Activated T-cell treated with anti-CD3 and anti-CD28 coated beads, Interleukin-2, amount 50 U/mL, for 4 hours (primary cell): ENCODE measurements at regions not wholly inside any gene's neighbourhood (a gene's known extent, or its start where the extent isn't known, plus 50 kb on each side); places are given as distances from the start of the nearest gene placed in this dataset.

Experiments
- ATAC-seq, 2 donors: fragments of 200-7000 bp; cut with Tn5 transposase; one replicate each; pipeline ENCODE4 v1.10.0; 2021
- DNase-seq: peaks from one replicate; pipeline ENCODE4 v3.0.0-alpha.2; 2020
- H3K27me3 Mint-ChIP-seq: one replicate; pipeline ENCODE4 v1.8.0; 2021; ENCODE audit warnings: low read depth, mixed read lengths
- H3K36me3 Mint-ChIP-seq: one replicate; pipeline ENCODE4 v1.8.0; 2022; ENCODE audit warnings: mixed read lengths; ENCODE audit not compliant: insufficient read depth
- H3K4me1 Mint-ChIP-seq: one replicate; pipeline ENCODE4 v1.8.0; 2021; ENCODE audit warnings: low read depth, mixed read lengths
- H3K4me3 Mint-ChIP-seq: one replicate; pipeline ENCODE4 v1.8.0; 2021; ENCODE audit warnings: mild to moderate bottlenecking, moderate library complexity, mixed read lengths
- H3K9me3 Mint-ChIP-seq: one replicate; pipeline ENCODE4 v1.8.0; 2021; ENCODE audit warnings: mixed read lengths

DNA sequence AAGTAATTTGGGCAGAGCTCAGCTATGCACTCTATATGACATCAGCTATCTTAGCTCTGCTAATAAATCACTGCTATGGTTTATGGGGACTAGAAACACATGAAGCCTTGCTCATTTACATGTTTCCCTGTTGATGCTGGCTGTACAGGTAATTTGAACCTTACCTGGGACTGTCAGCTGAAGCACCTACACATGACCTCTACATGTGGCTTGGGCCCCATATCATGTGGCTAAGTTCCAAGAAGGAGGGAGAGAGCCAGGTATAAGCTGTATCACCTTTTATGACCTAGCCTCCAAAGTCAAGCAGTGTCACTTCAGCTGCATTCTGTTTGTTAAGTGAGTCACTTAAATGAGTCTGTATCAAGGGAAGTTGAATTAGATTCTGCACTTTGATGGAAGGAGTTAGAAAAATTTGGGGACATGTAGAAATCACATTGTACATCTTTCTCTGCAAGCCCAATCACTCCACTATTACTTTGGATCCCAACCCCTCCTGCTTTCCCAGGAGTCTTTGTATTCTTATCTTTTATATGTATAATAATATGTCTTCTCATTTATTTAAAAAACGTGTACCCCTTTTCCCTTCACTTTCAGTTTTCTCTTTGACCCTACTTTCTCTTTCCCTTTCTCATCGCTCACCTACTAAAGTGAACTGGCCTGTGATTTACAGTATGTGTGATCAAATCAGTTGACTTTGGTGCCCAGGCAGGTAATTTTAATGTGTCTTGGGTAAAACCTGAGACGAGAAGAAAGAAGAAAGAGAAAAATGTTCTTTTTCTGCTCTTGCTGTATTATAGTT, 53.4 kb upstream of the PRKACB start:
- Mint-ChIP-seq H3K9me3 (no peaks in the 10 kb centered on the region), H3K27me3 (no peaks in the 10 kb centered on the region), H3K36me3 (no peaks in the 10 kb centered on the region), H3K4me1 (peaks cover 28% of the 10 kb centered on the region), H3K4me3 (peak overlapping the region; percentile 72)
- no peak for DNase-seq
- peak; percentile 54 to 67 for ATAC-seq

DNA sequence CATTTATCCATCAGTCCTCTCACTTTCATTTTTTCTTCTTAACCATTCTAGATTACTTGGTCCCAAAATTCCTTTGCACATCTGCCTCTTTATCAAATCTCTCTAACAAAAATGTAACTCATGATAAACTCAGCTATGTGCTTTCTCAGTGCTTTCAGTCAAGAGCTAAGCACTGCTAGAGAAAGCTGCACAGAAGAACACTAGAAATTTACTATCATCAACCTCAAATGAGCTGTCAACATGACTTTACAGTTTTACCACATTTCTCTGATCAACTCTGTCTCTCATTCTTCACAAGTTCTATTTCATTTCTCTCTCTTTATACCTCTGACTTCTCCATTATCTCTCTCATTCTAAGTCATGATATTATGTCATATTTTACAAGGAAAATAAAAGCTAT, 54.2 kb upstream of the PRKACB start:
- ATAC-seq: peak; percentile 38 to 63
- DNase-seq: no peak

DNA sequence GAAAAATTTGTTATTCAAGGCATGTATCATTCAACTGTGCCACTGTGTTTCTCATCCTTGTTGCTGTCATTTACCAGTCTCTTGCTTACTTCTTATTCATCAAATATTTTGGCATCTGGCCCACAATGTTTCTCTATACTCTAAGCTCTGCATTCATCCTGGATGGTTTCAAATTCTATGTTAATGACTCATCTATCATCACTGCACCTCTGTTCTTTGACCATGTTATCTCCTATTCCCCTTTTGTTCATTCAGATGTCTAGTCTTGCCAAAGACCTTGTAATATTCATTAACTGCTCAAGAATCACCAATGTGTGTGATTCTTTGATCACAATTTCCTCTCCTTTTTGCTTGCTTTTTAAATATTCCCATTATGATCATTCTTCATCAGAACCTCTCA, 54.6 kb upstream of the PRKACB start:
- DNase-seq (no peak), ATAC-seq (peak; percentile 64 to 82)
- peaks cover 28% of the 10 kb centered on the region for H3K4me1 Mint-ChIP-seq
- no peaks in the 10 kb centered on the region for H3K9me3 Mint-ChIP-seq
- H3K36me3 Mint-ChIP-seq: no peaks in the 10 kb centered on the region
- H3K4me3 Mint-ChIP-seq: no peak overlapping the region
- H3K27me3 Mint-ChIP-seq: peaks cover under 1% of the 10 kb centered on the region

More for the DNA sequence above, 54.2 kb upstream of the PRKACB start:
- H3K27me3 Mint-ChIP-seq: no peaks in the 10 kb centered on the region
- H3K9me3 Mint-ChIP-seq: no peaks in the 10 kb centered on the region
- no peak overlapping the region for H3K4me3 Mint-ChIP-seq
- no peaks in the 10 kb centered on the region for H3K36me3 Mint-ChIP-seq
- H3K4me1 Mint-ChIP-seq: peaks cover 28% of the 10 kb centered on the region

- H3K4me3 Mint-ChIP-seq: no peak overlapping the region
- H3K36me3 Mint-ChIP-seq: no peaks in the 10 kb centered on the region
- no peaks in the 10 kb centered on the region for H3K9me3 Mint-ChIP-seq
- peaks cover 25% of the 10 kb centered on the region for H3K4me1 Mint-ChIP-seq
- H3K27me3 Mint-ChIP-seq: peaks cover 5% of the 10 kb centered on the region
- ATAC-seq: no peak
- DNase-seq: no peak
Observed at GRCh38 chr1:84086616-84087015, 57.5 kb upstream of the PRKACB start.

- H3K9me3 Mint-ChIP-seq: no peaks in the 10 kb centered on the region
Observed at GRCh38 chr1:84086189-84086588, 57.9 kb upstream of the PRKACB start.

DNA sequence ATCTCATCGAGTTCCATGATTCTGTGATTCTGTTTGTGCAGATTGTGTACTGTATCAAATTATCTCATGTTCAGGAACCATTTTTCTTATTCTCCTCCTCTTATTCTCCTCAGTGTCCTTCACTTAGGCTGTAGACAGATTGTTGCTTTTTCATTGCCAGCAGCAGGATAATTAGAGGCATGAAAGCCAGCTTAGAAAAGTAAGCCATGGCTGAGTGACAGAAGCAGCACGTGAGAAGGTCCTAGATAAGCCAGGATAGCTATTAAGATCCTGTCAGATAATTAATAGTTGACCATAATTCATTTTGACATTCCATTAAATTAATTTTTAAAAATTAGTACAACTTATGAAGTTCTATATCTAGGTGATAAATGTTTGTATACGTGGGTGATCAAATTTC, 60.8 kb upstream of the PRKACB start:
- Mint-ChIP-seq H3K9me3 (no peaks in the 10 kb centered on the region), H3K36me3 (no peaks in the 10 kb centered on the region), H3K4me3 (no peak overlapping the region)

More at GRCh38 chr1:84086189-84086588, 57.9 kb upstream of the PRKACB start:
- DNase-seq (no peak), ATAC-seq (no peak)
- peaks cover 22% of the 10 kb centered on the region for H3K4me1 Mint-ChIP-seq
- no peaks in the 10 kb centered on the region for H3K36me3 Mint-ChIP-seq
- no peak overlapping the region for H3K4me3 Mint-ChIP-seq
- peaks cover 5% of the 10 kb centered on the region for H3K27me3 Mint-ChIP-seq

GRCh38 chr1:84078842-84079202, 65.2 kb upstream of the PRKACB start:
- peaks cover 7% of the 10 kb centered on the region for H3K4me1 Mint-ChIP-seq
- DNase-seq (no peak), ATAC-seq (no peak)
- H3K36me3 Mint-ChIP-seq: no peaks in the 10 kb centered on the region
- H3K27me3 Mint-ChIP-seq: peaks cover 4% of the 10 kb centered on the region
- H3K4me3 Mint-ChIP-seq: peak overlapping the region; percentile 85
- H3K9me3 Mint-ChIP-seq: no peaks in the 10 kb centered on the region

More for the DNA sequence above, 60.8 kb upstream of the PRKACB start:
- DNase-seq (no peak), ATAC-seq (no peak)
- peaks cover 5% of the 10 kb centered on the region for H3K4me1 Mint-ChIP-seq
- H3K27me3 Mint-ChIP-seq: peaks cover 7% of the 10 kb centered on the region

DNA sequence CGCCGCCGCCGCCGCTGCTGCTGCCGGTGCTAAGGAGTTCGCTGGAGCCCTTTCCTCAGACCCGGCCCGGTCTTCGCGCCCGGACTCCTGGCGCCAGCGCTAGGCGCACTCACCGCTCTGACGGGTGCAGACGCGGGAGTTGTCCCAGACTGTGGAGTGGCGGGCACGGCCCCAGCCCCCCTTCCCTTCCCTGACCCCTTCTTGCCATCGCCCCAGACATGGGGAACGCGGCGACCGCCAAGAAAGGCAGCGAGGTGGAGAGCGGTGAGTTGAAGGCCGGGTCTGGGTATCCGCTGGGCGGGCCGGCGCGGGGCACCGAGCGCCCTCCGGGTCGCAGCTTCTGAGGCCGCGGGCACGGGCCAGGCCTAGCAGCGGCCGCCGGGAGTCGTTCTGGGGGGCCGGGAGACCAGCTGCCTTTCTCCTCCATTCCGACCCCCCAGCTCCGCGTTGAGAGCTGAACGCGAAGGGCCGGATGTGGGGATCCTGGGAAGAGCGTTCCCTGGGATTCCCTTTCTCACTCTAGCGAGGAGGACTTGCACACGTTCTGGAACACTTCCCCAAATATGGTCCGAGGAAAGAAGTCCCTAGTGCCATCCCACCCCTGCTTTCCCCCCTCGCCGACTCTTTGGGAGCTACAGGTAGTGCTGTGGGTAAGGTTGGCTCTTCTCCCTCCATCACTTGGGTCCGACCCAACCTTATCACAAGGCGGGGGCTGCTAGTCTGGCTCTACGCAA, 65.8 kb upstream of the PRKACB start:
- ATAC-seq (peak; percentile 56 to 57), DNase-seq (peak; percentile 6)
- Mint-ChIP-seq H3K4me1 (peaks cover 7% of the 10 kb centered on the region), H3K27me3 (peaks cover 3% of the 10 kb centered on the region), H3K9me3 (no peaks in the 10 kb centered on the region), H3K36me3 (no peaks in the 10 kb centered on the region), H3K4me3 (peak overlapping the region; percentile 85)

DNA sequence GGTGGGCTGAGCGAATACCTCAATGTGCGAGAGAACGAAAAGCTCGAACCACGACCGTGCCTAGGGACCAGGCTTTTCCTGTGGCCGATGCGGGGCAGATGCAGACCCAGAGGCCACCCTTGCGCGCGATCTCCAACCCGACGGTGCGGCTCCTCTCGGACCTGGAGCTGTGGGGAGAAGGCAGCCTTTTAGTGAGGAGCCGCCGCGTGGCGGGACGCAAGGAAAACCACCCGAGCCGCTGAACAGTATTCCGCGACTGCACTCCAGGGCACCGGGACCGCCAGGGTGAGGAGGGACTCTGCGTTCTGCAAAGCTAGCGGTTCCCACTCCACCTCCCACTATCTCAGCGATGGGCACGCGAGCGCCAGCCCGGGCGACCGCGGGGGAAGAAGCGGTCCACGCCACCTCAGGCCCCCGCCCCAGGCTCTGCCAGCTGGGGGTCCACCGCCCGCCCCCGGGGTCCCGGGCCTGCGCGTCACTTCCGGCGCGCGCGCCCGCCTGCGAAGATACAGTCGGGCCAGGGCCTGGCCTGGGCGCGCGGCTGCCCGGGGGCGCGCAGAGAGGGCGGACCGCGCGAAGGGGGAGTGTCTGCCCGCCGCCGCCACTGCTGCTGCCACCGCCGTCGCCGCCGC, 66.5 kb upstream of the PRKACB start:
- ATAC-seq: peak; percentile 93 to 95
- peak overlapping the region; percentile 85 for H3K4me3 Mint-ChIP-seq

DNA sequence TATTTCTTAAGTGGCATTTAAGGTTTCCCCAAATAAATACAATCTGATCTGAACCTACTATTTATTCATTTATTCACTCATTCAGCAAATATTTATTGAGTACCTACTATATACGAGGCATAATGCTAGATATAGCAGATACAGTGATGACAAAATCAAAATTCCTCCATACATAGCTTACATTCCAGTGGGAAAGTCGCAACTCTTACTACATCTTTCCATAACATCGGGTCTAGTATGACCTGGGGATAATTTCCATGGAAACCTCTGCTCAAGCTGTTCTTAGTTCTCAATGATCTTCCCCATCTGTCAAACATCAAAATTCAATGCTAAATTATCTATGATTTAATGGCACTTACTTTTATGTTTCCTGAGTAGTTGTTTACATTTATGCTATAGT, 70.8 kb upstream of the PRKACB start:
- H3K4me1 Mint-ChIP-seq: peaks cover 2% of the 10 kb centered on the region
- H3K27me3 Mint-ChIP-seq: peaks cover 11% of the 10 kb centered on the region
- H3K9me3 Mint-ChIP-seq: peaks cover 8% of the 10 kb centered on the region
- no peak for DNase-seq
- H3K36me3 Mint-ChIP-seq: no peaks in the 10 kb centered on the region
- no peak overlapping the region for H3K4me3 Mint-ChIP-seq
- ATAC-seq: no peak

More for the DNA sequence above, 66.5 kb upstream of the PRKACB start:
- Mint-ChIP-seq H3K36me3 (no peaks in the 10 kb centered on the region), H3K4me1 (peaks cover 7% of the 10 kb centered on the region), H3K27me3 (peaks cover 2% of the 10 kb centered on the region), H3K9me3 (no peaks in the 10 kb centered on the region)
- DNase-seq: peak; percentile 60

GRCh38 chr1:84069236-84069845, 70.4 kb upstream of the TTLL7 start:
- peaks cover 25% of the 10 kb centered on the region for H3K27me3 Mint-ChIP-seq
- H3K4me3 Mint-ChIP-seq: no peak overlapping the region

GRCh38 chr1:84062496-84062895, 63.6 kb upstream of the TTLL7 start:
- Mint-ChIP-seq H3K4me1 (no peaks in the 10 kb centered on the region), H3K4me3 (no peak overlapping the region), H3K27me3 (peaks cover 20% of the 10 kb centered on the region), H3K9me3 (no peaks in the 10 kb centered on the region), H3K36me3 (no peaks in the 10 kb centered on the region)
- DNase-seq: no peak
- ATAC-seq: no peak

More at GRCh38 chr1:84069236-84069845, 70.4 kb upstream of the TTLL7 start:
- no peaks in the 10 kb centered on the region for H3K36me3 Mint-ChIP-seq
- H3K9me3 Mint-ChIP-seq: peaks cover 8% of the 10 kb centered on the region
- no peak for DNase-seq
- ATAC-seq: no peak
- no peaks in the 10 kb centered on the region for H3K4me1 Mint-ChIP-seq

DNA sequence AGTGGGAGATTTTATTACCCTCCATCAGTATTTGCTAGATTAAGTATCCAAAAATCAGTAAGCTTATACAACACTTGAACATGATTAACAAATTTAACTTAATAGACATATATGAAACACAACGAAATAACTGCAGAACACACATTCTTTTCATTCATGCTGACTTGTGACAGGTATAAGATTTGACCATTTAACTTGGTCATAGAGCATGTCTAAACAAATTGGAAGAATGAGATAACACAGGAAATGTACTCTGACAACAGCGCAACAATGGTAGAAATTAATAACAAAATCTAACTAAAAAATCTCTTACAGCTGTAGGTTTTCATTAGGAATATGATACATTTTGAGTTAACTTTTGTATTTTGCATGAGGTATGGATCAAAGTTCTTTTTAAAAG, 62.4 kb upstream of the TTLL7 start:
- Mint-ChIP-seq H3K9me3 (no peaks in the 10 kb centered on the region), H3K36me3 (no peaks in the 10 kb centered on the region), H3K4me1 (no peaks in the 10 kb centered on the region), H3K4me3 (no peak overlapping the region), H3K27me3 (peaks cover 20% of the 10 kb centered on the region)
- DNase-seq (no peak), ATAC-seq (no peak)

DNA sequence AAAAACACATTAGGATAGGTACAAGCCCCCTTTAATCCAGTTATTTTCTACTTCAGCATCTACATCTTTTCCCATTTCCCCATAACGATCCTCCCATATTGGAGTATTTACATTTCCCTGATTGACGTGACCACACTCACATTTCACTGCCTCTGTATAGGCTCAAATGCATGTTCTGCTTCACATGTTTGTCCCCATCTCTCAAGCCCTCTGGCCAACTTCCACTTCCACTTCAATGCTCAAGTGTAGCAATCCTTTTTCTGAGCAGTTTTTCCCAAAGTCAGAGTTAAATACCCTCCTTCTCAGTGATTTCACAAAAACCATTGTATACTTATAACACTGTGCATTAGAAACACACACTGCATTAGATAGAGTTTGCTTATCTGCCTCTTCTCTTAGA, 61.8 kb upstream of the TTLL7 start:
- ATAC-seq: no peak
- Mint-ChIP-seq H3K4me1 (no peaks in the 10 kb centered on the region), H3K9me3 (no peaks in the 10 kb centered on the region), H3K27me3 (peaks cover 19% of the 10 kb centered on the region), H3K36me3 (no peaks in the 10 kb centered on the region), H3K4me3 (no peak overlapping the region)
- DNase-seq: no peak
